ENCODE measurements at regions not wholly inside any gene's neighbourhood (a gene's known extent, or its start where the extent isn't known, plus 50 kb on each side); places are given as distances from the start of the nearest gene placed in this dataset.

DNA sequence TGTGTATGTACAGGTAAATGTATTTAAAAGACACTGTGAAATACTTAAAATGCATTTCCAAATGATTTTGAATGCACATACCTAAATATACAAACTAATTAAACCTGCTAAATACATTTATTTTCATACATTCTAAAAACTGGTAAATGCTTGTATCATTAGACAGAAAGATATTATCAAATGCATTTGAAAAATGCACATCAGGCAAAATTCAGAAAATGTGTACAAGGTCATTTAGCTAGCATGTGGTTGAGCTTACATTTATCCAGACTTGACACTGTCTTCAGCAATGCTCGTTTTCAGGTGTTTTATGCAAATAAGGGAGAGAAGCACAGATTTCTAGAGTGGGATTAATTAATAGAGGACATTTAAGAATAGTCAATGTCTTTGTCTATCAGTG, 374.2 kb downstream of the SUCLG1 start:
- Histone ChIP-seq H3K4me2 (ENCODE audit: control insufficient read depth, insufficient read depth) (no peak overlapping the region), H3K79me2 (ENCODE audit: control insufficient read depth, insufficient read depth, low read length) (no peaks in the 10 kb centered on the region), H2AFZ (ENCODE audit: control insufficient read depth, low read depth, low read length) (no peak overlapping the region), H4K20me1 (ENCODE audit: control insufficient read depth, insufficient read depth) (no peaks in the 10 kb centered on the region), H3K36me3 (ENCODE audit: control insufficient read depth in 2 of 2, insufficient read depth in 2 of 2, low read length in 1 of 2) (no peaks in the 10 kb centered on the region), H3K4me3 (no peak overlapping the region), H3K9ac (ENCODE audit: control insufficient read depth, insufficient read depth, low read length) (no peak overlapping the region), H3K27ac (ENCODE audit: control insufficient read depth, insufficient read depth) (no peak overlapping the region), H3K27me3 (replicated peaks in 1 of 2; ENCODE audit: control insufficient read depth in 2 of 2, insufficient read depth in 2 of 2, low read length in 1 of 2) (no peaks in the 10 kb centered on the region; a peak in 1 of 4 replicates), H3K4me1 (ENCODE audit: control insufficient read depth, insufficient read depth, low read length) (no peaks in the 10 kb centered on the region), H3K9me3 (replicated peaks; ENCODE audit: control insufficient read depth, insufficient read depth, low read length) (no peaks in the 10 kb centered on the region)
- ChIA-PET RAD21 (ENCODE audit: unreplicated experiment) (no interaction called here), POLR2A (no interaction called here), CTCF (no interaction called here), SMC1A (ENCODE audit: uncharacterized antibody, unreplicated experiment) (interaction anchor here (1.3 kb wide), 1 partner anchor 138 kb away, joined by 3 read pairs; no protein-coding TSS in a partner anchor)
- DNase-seq (ENCODE audit: low read depth, low spot score) (no peak), FAIRE-seq (no peak), ATAC-seq (no peak)
- intact Hi-C loops (cut with micrococcal nuclease; ENCODE audit: unreplicated experiment) (no loop called here), in situ Hi-C loops (cut with MboI) (no loop called here)
- WGBS (ENCODE audit: insufficient coverage, insufficient replicate concordance, low lambda C conversion rate, missing lambda C conversion rate) = 0% methylated on average over 1 of the region's 1 CpG
- BruUV-seq (replicated peaks) = no TSS peak
- TF ChIP-seq ATF7 (IDR thresholded peaks at IDR 0.05; ENCODE audit: low read depth) (no peak), RB1 (IDR thresholded peaks at IDR 0.05; ENCODE audit: borderline replicate concordance) (no peak), MYB (IDR thresholded peaks at IDR 0.05; ENCODE audit: borderline replicate concordance, low read depth, low read length) (no peak), SUPT20H (IDR thresholded peaks at IDR 0.05; ENCODE audit: borderline replicate concordance, control insufficient read depth, low read depth, low read length) (no peak)

DNA sequence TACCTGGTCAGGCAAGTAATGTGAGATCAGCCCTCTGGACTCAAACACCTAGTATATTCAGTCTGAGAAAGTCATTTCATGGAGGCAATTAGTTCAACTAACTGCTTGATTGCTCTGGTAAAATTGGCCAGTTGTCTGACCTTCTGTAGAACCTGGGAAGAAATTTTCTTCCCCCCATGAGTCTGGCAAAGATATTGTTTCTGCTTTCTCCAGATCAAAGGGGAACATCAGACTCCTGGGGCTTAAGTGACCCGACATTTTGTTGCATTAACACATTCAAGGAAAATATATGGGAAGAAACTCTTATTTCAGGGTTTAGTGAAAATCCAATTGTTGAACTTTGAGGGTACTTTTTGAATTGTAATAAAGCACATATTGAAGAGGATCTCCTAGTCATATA, 375.1 kb downstream of the SUCLG1 start:
- RAD21 ChIA-PET (ENCODE audit: unreplicated experiment) = no interaction called here
- Histone ChIP-seq H3K4me1 (ENCODE audit: control insufficient read depth, insufficient read depth, low read length) (no peaks in the 10 kb centered on the region), H3K36me3 (ENCODE audit: control insufficient read depth in 2 of 2, insufficient read depth in 2 of 2, low read length in 1 of 2) (no peaks in the 10 kb centered on the region), H3K4me2 (ENCODE audit: control insufficient read depth, insufficient read depth) (no peak overlapping the region), H4K20me1 (ENCODE audit: control insufficient read depth, insufficient read depth) (no peaks in the 10 kb centered on the region), H3K4me3 (no peak overlapping the region), H2AFZ (ENCODE audit: control insufficient read depth, low read depth, low read length) (no peak overlapping the region), H3K9me3 (replicated peaks; ENCODE audit: control insufficient read depth, insufficient read depth, low read length) (no peaks in the 10 kb centered on the region), H3K27ac (ENCODE audit: control insufficient read depth, insufficient read depth) (no peak overlapping the region), H3K79me2 (ENCODE audit: control insufficient read depth, insufficient read depth, low read length) (no peaks in the 10 kb centered on the region), H3K9ac (ENCODE audit: control insufficient read depth, insufficient read depth, low read length) (no peak overlapping the region), H3K27me3 (replicated peaks in 1 of 2; ENCODE audit: control insufficient read depth in 2 of 2, insufficient read depth in 2 of 2, low read length in 1 of 2) (no peaks in the 10 kb centered on the region; a peak in 1 of 4 replicates)
- DNase-seq (ENCODE audit: low read depth, low spot score) = no peak
- no peak for TF ChIP-seq RUNX3 (IDR thresholded peaks at IDR 0.05; ENCODE audit: low read length)
- no peak for TF ChIP-seq NR2C1 (IDR thresholded peaks at IDR 0.05)
- no peak for TF ChIP-seq ZNF24 (IDR thresholded peaks at IDR 0.05)
- no peak for TF ChIP-seq RELA (IDR thresholded peaks at IDR 0.05; ENCODE audit: borderline replicate concordance, partially characterized antibody)
- TF ChIP-seq MTA2 (IDR thresholded peaks at IDR 0.05; ENCODE audit: low read depth) = no peak
- TF ChIP-seq SUPT20H (IDR thresholded peaks at IDR 0.05; ENCODE audit: borderline replicate concordance, control insufficient read depth, low read depth, low read length) = no peak
- TF ChIP-seq NFIC (IDR thresholded peaks at IDR 0.05; ENCODE audit: low read depth, low read length) = no peak
- no peak for TF ChIP-seq HCFC1 (IDR thresholded peaks at IDR 0.05; ENCODE audit: low read length)
- TF ChIP-seq, protein P1, sequence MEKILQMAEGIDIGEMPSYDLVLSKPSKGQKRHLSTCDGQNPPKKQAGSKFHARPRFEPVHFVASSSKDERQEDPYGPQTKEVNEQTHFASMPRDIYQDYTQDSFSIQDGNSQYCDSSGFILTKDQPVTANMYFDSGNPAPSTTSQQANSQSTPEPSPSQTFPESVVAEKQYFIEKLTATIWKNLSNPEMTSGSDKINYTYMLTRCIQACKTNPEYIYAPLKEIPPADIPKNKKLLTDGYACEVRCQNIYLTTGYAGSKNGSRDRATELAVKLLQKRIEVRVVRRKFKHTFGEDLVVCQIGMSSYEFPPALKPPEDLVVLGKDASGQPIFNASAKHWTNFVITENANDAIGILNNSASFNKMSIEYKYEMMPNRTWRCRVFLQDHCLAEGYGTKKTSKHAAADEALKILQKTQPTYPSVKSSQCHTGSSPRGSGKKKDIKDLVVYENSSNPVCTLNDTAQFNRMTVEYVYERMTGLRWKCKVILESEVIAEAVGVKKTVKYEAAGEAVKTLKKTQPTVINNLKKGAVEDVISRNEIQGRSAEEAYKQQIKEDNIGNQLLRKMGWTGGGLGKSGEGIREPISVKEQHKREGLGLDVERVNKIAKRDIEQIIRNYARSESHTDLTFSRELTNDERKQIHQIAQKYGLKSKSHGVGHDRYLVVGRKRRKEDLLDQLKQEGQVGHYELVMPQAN (conservative IDR thresholded peaks at IDR 0.05) = no peak
- TF ChIP-seq RB1 (IDR thresholded peaks at IDR 0.05; ENCODE audit: borderline replicate concordance) = no peak
- TF ChIP-seq RCOR1 (conservative IDR thresholded peaks at IDR 0.05; ENCODE audit: low read depth, low read length) = no peak
- TF ChIP-seq YBX1 (IDR thresholded peaks at IDR 0.05) = no peak
- no peak for TF ChIP-seq GABPA (IDR thresholded peaks at IDR 0.05; ENCODE audit: low read depth)
- TF ChIP-seq WRNIP1 (IDR thresholded peaks at IDR 0.05; ENCODE audit: borderline replicate concordance, low read depth, low read length) = no peak
- TF ChIP-seq LARP7 (IDR thresholded peaks at IDR 0.05) = no peak
- TF ChIP-seq RBBP5 (conservative IDR thresholded peaks at IDR 0.05) = no peak
- TF ChIP-seq TAF1 (IDR thresholded peaks at IDR 0.05; ENCODE audit: borderline replicate concordance, low read depth, low read length) = no peak
- no peak for TF ChIP-seq ZBED1 (IDR thresholded peaks at IDR 0.05; ENCODE audit: borderline replicate concordance)
- no peak for TF ChIP-seq SIX5 (IDR thresholded peaks at IDR 0.05; ENCODE audit: low read depth, low read length, severe bottlenecking)
- ATAC-seq = no peak
- CTCF ChIA-PET = no interaction called here
- POLR2A ChIA-PET = no interaction called here
- intact Hi-C loops (cut with micrococcal nuclease; ENCODE audit: unreplicated experiment) = no loop called here
- 0% methylated on average over 1 of the region's 1 CpG for WGBS (ENCODE audit: insufficient coverage, insufficient replicate concordance, low lambda C conversion rate, missing lambda C conversion rate)
- SMC1A ChIA-PET (ENCODE audit: uncharacterized antibody, unreplicated experiment) = no interaction called here
- FAIRE-seq = no peak
- no TSS peak for BruUV-seq (replicated peaks)
- in situ Hi-C loops (cut with MboI) = no loop called here
